NCI-H2029 treated with DMSO at 0.1 percent for 48 hours (cell line): ENCODE measurements at regions not wholly inside any gene's neighbourhood (a gene's known extent, or its start where the extent isn't known, plus 50 kb on each side); places are given as distances from the start of the nearest gene placed in this dataset.

Experiments used
- DNase-seq: peaks from one replicate; lab custom pipeline; 2025; lab: John Stamatoyannopoulos, UW

DNA sequence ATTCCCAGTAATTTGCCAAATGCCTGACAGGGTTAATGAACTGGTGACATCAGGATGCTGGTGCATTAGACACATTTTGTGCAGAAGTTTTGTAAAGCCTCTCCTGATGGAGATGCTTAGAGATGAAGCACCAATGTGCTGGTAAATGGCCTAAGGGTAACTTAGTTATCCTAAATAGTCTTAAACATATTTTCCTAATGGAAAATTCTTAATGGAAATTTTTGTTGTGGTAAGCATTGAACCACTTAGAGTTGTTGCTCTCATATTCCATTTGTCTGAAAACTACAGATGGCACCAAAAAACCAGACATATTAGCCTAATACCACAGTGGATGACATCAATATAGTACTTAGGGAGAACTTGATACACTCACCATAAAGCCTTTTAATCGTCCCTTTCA is 154.5 kb upstream of the ANK2 start:
- DNase-seq, result no peak

DNA sequence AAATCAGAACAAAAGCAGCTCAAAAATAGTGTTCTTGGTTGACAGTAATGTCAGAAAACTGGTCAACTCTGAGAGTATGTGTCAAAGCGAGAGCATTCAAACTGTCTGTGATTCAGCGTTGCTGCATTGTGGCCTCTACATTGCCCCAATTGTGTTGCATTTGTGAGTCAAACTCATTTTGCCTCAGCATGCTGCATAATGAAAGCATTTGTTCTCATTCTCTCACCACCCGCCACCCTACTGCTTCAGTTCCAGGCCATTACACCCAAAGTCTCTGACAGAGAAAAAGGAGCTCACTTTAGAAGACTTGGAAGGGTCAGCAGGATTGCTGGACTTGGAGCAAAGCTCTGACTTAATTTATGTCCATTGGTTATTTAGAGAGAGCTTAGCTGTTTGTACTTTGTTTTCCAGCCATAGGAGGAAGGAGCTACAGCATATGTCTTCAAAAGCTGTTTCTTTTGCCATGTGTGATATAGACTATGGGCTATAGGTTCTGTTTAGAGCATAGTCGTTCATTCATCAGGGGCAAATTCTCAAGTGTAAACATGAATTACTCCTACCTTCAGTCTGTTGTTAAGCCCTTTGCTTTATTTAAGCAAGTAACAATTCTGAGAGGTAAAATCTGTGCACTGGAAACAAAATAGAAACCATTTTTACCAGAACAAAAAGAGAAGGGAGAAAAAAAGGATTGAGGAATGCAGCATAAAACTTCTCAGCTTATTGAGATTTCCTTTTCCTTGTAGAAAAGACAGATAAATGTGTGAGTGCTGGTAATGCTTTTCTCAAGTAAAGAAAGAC is 153.4 kb upstream of the ANK2 start:
- no peak for DNase-seq

DNA sequence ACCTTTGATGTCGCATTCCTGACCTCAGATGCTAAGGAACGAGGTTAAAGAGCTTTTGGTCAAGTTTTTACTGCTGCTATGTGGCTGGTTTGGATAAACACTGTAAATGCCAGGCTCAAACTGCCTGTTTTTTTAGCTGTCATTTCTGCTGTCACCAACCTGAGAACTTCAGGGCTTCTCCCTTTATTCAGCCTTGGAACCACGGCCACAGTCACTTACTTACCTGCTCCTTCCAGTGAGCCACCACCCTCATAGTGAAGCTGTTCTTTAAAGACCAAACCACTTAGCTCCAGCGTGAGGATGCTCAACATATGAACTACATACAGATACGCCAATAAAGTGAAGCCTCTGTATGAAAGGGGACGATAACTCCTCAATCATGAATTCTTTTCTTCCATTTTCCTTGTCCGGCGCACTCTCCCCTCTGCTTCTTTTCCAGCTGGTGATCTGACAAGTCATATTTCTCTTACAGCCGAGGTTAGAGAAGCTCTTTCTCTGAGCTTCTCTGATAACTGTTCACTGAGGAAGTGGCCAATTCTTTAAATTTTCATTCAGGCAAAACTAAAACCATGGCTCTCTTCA is 152.8 kb upstream of the ANK2 start:
- DNase-seq, result no peak

DNA sequence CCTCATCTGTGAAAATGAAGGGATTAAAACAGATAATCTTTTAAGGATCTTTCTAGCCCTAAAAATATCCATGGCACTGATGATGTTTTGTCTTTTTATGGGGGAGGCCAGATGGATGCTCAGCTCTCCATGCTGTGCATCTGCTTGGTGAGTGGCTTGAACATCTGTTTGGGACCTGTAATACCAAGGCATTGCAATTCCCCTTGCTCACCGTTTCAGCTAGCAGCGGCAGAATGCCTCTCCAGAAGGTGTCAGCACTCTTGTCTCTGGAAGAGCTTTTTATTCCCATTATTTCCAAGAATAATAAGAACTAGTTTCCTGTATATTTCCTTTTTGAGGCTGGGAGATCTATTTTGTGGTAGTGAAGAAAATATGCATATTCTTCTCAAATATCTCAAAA is 151.9 kb upstream of the ANK2 start:
- no peak for DNase-seq

DNA sequence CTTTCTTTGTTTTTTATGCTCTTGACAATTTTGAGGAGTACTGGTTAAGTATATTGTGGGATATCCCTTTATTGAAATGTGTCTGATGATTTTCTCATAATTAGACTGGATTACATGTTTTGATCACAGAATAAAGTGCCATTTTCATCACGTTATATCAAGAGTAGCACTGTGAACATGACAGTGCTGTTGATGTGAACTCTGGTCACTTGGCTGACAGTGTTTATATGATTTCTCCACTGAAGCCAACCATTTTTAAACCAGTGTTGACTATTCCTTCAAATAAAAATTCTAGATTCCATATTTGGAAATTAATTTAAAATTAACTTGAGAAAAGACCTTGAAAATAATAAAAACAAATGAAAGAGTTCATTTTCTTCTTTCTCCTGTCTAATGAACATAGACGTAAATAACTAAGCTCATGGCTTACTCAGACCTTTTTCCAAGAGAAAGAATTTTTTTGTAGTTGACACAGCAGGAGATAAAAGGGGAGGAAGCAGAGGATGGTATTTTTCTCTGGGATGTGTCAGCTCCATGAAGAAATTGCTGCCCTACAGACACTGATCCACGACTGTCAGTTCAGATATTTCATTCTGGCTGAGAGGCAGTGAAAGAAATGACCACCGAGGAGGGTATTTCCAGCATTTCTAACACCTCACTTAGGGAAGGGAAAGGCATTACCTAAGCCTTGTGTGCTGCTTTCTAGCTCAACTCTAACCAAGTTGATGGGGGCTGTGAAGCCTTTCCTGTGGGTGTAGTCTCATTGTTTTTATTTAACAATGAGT is 150.9 kb upstream of the ANK2 start:
- no peak for DNase-seq

DNA sequence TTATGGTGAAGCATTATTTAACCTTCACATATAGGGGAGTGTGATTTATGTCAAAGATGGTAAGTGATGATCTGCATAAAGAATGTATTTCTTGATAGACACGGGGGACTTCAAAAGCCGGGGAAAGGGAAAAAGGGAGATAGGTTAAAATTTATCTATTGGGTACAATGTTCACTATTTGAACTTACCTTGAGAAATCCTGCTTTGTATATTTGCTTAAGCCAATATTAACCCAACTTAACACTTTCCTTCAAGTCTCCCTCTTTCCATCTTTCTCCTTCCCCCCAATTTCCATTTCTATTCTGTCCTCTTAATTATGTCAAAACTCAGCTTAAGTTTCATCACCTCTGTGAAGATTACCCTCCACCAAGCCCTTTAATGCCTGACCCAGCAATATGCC is 149.0 kb upstream of the ANK2 start:
- no peak for DNase-seq

DNA sequence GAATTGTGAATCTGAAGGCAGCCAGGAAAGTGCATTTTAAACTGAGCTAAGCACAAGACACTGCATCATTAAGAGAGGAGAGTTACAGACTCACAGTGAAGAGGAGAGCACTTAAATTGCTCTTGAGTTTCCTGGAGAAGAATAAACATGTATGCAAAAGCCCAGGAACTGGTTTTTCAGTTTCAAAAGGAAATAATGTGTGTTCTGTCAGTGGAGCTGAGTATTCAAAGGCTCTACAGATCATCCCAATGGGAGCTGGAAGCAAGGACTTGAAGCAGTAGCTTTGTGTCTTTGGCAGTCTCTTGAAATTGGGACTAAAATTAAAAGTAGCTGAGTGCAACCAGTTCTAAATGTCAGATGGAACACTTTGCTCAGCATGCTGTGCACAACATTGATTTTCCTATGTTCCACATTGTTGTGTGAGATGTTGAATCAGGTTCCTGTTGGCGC is 147.5 kb upstream of the ANK2 start:
- no peak for DNase-seq

DNA sequence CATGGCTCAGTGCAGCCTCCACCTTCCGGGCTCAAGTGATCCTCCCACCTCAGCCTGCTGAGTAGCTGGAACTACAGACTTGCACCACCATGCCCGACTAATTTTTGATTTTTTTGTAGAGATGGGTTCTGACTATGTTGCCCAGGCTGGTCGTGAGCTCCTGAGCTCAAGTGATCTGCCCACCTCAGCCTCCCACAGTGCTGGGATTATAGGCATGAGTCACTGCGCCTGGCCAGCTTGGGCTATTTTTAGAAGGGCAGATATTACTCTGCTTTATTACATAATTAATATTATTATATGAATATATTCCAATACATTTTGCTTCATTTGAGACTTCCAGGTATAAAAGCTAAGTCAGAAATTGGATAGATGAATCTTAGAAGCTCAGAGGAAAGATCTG is 143.7 kb upstream of the ANK2 start:
- DNase-seq, result no peak

DNA sequence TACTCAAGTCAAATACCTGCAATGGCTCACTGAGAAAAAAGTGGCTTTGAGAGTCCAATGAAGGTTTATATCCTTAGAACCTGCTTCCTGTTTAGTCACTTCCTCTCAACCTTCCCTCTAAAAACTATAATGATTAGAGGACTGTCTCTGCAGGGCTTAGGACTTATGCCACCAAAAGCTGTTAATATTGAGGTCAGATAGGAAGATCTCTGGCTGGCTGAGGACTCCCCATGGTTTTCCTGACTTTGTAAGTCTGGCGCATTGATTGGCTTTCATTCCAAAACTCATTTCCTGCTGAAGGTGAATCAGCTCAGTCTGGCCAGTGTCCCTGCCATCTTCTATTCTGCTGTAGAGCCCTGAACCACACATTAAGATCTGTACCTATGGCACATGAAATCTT is 140.9 kb upstream of the ANK2 start:
- no peak for DNase-seq

DNA sequence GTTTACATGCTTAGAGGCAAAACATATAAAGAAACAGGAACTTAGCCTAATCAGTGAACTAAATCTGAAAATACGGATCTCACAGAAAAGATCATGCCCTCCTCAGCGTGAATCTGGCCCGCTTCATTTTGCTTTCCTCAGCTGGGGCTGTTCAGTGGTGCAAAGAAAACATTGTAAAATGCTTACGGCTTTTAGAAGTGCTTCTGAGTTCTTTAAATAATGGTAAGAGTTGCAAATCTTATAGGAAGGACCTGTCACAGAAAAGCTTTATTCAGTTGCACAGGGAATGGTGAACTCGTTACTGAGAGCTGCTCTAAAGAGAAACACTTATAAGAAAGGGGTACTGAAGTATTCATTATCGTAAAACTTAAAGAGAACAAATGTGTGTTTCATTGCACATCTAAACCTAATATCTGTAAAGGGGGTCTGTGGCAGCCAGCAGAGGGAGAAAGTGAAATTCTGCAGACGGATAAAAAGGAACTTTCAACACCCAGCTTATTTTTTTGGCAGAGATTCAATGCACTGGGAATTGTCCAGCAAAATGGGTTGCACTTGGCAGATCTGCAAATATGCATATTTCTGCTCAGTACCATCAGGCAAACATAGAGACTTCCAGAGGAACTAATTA is 139.2 kb upstream of the ANK2 start:
- no peak for DNase-seq

DNA sequence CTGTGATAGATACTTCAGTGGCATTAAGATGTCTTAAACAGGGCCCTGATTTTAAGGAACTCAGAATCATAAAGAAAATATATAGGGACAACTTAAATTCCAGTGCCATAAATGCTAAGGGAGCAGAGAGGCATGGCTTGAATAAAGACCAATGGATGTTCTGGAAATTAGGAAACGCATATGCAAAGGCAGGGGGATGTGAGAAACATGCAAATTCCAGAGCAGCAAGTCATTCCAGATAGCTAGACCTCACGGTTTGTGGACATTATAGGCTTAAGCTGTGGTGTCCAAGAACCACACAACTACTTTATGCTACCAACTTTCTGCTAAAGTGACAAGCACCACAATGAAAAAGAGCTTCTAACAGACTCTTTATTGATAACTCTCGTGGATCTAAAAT is 132.6 kb upstream of the ANK2 start:
- no peak for DNase-seq

DNA sequence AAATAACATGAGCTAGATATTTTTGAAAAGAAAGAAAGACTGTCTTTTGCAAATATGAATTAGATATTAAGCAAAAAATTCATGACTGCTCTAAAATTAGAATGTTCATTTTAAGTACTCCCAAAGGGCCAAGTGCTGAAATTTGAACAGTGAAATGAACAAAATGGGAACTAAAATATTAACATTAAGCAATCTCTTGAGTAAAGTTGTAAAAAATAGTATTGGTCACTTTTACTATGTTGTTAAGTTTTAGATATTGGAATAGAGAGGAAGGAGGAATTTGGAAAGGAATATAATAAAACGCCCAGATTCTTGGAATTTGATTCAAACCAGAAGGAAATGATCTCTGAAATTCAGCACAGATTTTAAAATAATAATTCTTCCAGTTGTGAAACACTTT is 125.9 kb upstream of the ANK2 start:
- DNase-seq, result no peak

DNA sequence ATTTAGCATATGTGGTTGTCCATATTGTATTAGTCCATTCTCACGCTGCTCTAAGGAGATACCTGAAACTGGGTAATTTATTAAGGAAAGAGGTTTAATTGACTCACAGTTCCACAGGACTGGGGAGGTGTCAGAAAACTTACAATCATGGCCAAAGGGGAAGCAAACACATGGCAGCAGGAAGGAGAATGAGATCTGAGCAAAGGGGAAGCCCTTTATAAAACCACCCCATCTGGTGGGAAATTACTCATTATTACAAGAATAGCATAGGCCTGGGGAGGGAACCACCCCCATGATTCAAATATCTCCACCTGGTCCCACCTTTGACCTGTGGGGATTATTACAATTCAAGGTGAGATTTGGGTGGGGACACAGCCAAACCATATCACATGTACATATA is 122.6 kb upstream of the ANK2 start:
- DNase-seq, result no peak

DNA sequence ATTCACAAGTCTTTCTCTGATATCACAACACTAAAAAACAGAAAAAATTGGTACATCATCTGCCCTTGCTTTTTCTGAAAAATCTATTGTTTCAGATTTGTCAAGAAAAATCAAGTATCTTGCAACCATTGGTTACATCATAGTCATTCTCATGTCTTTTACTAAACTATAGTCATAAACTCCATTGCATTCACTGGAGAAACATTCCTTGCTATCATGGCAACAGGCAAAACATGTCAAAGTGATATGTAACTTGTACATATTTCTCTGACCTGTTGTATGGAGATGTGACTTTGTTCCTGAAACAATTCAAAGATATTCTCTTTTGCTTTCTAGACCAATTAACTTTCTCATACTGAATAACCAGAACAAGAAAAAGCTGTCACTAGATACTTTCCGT is 121.9 kb upstream of the ANK2 start:
- DNase-seq, result no peak

DNA sequence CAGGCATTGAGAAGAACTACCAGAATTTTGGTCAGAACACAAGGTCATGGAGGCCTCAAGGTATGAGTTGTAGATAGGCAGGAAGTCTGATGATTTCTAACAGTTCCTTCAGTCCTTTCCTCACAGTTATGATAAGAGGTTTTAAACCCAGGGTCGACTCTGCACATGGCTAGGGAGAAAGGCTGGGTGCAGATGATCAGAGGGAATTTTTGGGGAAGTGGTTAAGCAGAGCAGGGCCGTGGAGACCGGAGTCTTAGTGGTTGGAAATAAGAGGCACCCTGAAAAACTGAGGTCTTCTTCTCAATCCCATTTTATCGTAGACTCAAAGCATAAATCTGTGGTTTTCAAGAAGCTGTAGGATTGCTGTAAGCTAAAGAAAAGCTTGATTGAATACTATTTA is 118.5 kb upstream of the ANK2 start:
- DNase-seq, result no peak

DNA sequence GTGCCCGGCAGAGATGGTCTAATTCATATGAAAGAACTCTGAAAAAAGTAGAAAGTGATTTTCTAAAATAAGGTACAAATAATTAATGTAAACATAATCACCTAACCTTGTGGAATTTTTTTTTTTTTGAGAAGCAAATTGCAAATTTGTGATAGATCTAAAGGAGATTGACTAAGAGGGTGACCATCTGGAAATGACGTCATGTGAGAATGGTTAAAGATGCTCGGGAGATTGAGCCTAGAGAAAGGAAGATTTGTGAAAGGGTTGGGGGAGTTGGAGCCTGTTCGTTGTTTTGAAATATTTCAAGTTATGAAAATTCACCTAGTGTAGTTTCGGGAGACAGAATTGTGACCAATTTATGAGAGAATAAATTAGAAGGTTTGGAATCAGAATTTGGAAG is 115.7 kb upstream of the ANK2 start:
- no peak for DNase-seq

DNA sequence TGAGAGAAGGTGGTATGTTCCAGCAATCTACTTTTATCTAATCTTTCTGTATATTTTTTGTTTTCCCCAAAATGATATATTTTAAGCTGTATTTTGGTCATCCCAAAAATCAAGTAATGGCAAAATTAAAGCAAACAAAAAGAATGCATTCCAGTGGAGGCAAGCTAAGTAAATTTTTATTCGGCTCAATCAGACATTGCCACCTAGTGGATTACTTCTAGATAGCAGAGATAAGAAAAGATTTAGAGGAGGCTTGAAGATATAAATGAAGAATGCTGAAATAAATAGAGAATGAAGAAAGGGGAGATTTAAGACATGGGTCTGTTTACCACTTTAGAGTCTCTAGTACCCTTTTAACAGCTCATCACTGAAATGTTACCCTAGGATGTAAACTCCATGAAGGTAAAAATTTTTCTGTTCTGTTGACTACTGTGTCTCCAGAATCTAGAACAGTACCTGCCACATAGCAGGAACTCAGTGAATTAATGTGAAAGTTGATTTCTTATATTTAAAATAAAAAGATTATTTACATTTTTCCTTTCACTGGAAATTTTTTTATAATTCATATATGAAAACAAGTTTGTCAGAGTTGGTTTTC is 110.9 kb upstream of the ANK2 start:
- peak; percentile 48 for DNase-seq

DNA sequence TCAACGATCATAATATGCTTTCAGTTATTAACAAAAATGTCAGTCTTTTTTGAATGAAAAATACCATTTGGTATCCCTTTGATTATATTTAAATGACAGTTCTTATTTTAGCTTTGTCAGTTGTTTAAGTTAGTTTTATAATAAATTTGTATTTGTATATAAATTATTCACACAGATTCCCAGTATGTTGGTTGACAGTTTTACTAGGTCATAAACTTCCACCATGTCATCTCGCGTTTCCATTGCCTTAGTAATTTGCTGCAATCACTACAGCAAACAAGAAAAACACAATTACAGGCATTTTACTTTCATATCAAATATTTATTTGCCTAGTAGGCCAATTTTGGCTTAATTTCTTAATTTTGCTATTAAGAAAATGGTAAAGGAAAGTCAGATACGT is 109.6 kb upstream of the ANK2 start:
- no peak for DNase-seq

DNA sequence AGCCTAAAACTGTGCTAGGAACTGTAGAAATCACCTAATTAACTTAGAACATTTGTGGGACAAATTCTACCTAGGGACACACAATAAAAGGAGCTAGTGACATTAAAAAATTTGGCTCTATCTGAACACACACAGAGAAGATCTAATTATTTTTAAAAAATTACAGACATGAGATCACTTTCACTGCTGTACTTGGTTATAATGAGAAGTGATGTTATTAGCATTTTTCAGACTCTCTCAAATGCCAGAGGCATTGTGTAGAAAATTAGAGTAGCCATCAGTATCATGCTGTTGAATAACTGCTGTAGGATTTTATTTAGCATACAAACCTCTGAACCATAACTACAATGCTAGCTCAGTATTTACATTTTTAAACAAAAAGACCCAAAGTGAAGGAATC is 109.1 kb upstream of the ANK2 start:
- DNase-seq, result no peak

DNA sequence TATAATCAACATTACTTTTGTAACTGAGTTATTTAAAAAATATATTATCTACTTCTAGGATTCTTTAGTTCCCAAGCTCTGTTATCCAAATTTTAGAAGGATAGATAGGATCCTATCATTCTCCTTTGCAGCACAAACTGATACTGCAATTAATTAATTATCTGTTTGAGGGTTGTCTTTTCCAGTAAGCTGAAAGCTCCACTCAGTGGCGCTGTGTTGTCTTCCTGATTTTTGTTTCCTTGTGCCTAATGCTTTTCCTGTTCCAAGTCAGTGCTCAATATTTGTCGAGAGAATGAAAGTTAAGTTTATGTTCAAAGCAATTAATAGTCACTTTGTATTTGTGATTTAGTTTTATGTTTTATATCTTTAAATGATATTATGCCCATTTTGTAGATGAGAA is 107.4 kb upstream of the ANK2 start:
- DNase-seq, result no peak

DNA sequence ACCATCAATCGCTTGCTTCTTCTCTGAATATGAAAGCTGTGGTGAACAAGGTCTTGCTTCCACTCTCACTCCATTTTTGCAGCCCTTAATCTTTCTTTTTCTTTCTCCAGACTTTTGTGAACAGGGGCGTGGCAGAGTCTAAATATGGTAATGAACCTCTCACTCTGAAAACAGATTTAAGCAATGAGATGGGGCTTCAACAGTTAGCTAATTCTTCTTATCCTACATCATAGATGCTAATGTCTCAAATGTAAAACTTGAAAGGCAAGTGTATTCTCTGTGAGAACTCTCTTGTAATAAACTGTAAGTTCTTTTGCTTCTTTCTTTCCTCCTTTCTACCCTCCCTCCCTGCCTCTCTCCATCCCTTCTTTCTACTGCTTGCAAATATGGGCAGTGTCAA is 106.5 kb upstream of the ANK2 start:
- no peak for DNase-seq

DNA sequence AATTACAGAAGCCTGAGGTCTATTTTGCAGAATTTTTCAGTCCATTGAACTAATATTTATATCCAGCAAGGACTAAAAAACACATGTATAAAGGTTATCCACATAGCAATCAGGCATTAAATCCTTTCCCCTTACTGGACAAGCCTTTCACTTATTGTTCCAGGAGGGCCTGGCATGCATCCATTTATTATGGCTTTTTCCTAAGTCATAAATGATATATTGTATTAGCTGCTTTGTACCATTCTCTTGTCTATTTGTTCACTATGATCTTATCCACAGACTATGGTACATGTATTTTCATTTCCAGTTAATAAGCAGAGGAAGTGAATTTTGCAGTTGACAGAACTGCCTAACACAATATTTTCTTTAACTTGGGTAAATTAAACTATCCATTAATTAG is 105.4 kb upstream of the ANK2 start:
- DNase-seq, result no peak
